GM23248 (cell line): ENCODE measurements at regions not wholly inside any gene's neighbourhood (a gene's known extent, or its start where the extent isn't known, plus 50 kb on each side); places are given as distances from the start of the nearest gene placed in this dataset.

Experiments used
- DNase-seq: peaks from one replicate; pipeline ENCODE4 v3.0.0-alpha.2; 2015
- H2AFZ ChIP-seq: fragments of 200-600 bp; sonication (generic); 2 replicates; pipeline ENCODE4 v1.6.1; 2016; ENCODE audit warnings: antibody characterized with exemption
- H3F3A ChIP-seq: fragments of 200-600 bp; sonication (generic); 2 replicates; pipeline ENCODE4 v1.6.1; 2016; ENCODE audit warnings: mild to moderate bottlenecking, antibody characterized with exemption, mixed run types; ENCODE audit not compliant: insufficient read depth
- H3K27ac ChIP-seq: fragments of 200-600 bp; sonication (generic); 2 replicates; pipeline ENCODE4 v1.5.1; 2016; ENCODE audit warnings: mild to moderate bottlenecking
- H3K27me3 ChIP-seq: fragments of 200-600 bp; sonication (generic); replicated peaks from 2 replicates; pipeline ENCODE4 v1.6.1; 2016; ENCODE audit warnings: mild to moderate bottlenecking; ENCODE audit not compliant: insufficient read depth
- H3K36me3 ChIP-seq: fragments of 200-600 bp; sonication (generic); 2 replicates; pipeline ENCODE4 v1.6.1; 2016; ENCODE audit warnings: low read depth, mild to moderate bottlenecking
- H3K4me1 ChIP-seq: fragments of 200-600 bp; sonication (generic); 2 replicates; pipeline ENCODE4 v1.6.1; 2016; ENCODE audit warnings: mild to moderate bottlenecking; ENCODE audit not compliant: insufficient read depth
- H3K4me2 ChIP-seq: fragments of 200-600 bp; sonication (generic); one replicate; pipeline ENCODE4 v1.6.1; 2016; ENCODE audit warnings: mild to moderate bottlenecking; ENCODE audit not compliant: unreplicated experiment
- H3K4me3 ChIP-seq: fragments of 200-600 bp; sonication (generic); 2 replicates; pipeline ENCODE4 v1.5.1; 2016; ENCODE audit warnings: mild to moderate bottlenecking
- H3K79me2 ChIP-seq: fragments of 200-600 bp; sonication (generic); 2 replicates; pipeline ENCODE4 v1.6.1; 2016; ENCODE audit warnings: mild to moderate bottlenecking; ENCODE audit not compliant: insufficient read depth
- H3K9ac ChIP-seq: fragments of 200-600 bp; sonication (generic); 2 replicates; pipeline ENCODE4 v1.6.1; 2016; ENCODE audit warnings: mild to moderate bottlenecking
- H3K9me2 ChIP-seq: fragments of 200-600 bp; sonication (generic); 2 replicates; pipeline ENCODE4 v1.6.1; 2016; ENCODE audit warnings: mixed run types, mild to moderate bottlenecking, moderate library complexity; ENCODE audit not compliant: insufficient read depth
- H3K9me3 ChIP-seq: fragments of 200-600 bp; sonication (generic); one replicate; pipeline ENCODE4 v1.6.1; 2017; ENCODE audit warnings: low read depth
- H4K20me1 ChIP-seq: fragments of 200-600 bp; sonication (generic); 2 replicates; pipeline ENCODE4 v1.6.0; 2016; ENCODE audit not compliant: insufficient read depth
- EZH2 ChIP-seq: fragments of 200-600 bp; sonication (generic); IDR thresholded peaks from 2 replicates; pipeline ENCODE4 v1.6.1; 2018; ENCODE audit warnings: antibody characterized with exemption, mild to moderate bottlenecking; ENCODE audit not compliant: insufficient read depth, poor library complexity, severe bottlenecking
- EZH2phosphoT487 ChIP-seq: fragments of 200-600 bp; sonication (generic); IDR thresholded peaks from 2 replicates; pipeline ENCODE4 v1.6.1; 2018; ENCODE audit warnings: antibody characterized with exemption, moderate library complexity, mild to moderate bottlenecking, low read depth; ENCODE audit not compliant: insufficient read depth
- whole genome bisulfite sequencing, 2 experiments: methylation state at CpG; one replicate each; pipeline ENCODE4 v1.1.6; 2015 to 2017; ENCODE audit warnings: low lambda C conversion rate in 2 of 2, low coverage in 1 of 2; ENCODE audit errors: missing lambda C conversion rate in 2 of 2; 5-methylcytosine and 5-hydroxymethylcytosine counted together
- in situ Hi-C: fragments of 300-500 bp; cut with MboI; formaldehyde crosslinking; loops from 2 replicates; pipeline ENCODE4 v1.15.0; 2020

GRCh38 chr10:129331207-129331838 is 135.7 kb upstream of the MGMT start:
- TF ChIP-seq EZH2phosphoT487 (no peak), EZH2 (no peak)
- Histone ChIP-seq H3K9me2 (no peaks in the 10 kb centered on the region), H3K27ac (no peak overlapping the region), H3K79me2 (no peaks in the 10 kb centered on the region), H4K20me1 (no peaks in the 10 kb centered on the region), H3K4me2 (no peak overlapping the region), H3K27me3 (no peaks in the 10 kb centered on the region), H3K4me3 (no peak overlapping the region), H3F3A (no peaks in the 10 kb centered on the region), H2AFZ (no peak overlapping the region), H3K4me1 (no peaks in the 10 kb centered on the region), H3K9ac (no peak overlapping the region), H3K9me3 (no peaks in the 10 kb centered on the region), H3K36me3 (no peaks in the 10 kb centered on the region)
- in situ Hi-C loops = no loop called here
- WGBS, 2 experiments = 61 to 62% methylated on average over 12 of the region's 12 CpGs
- no peak for DNase-seq

DNA sequence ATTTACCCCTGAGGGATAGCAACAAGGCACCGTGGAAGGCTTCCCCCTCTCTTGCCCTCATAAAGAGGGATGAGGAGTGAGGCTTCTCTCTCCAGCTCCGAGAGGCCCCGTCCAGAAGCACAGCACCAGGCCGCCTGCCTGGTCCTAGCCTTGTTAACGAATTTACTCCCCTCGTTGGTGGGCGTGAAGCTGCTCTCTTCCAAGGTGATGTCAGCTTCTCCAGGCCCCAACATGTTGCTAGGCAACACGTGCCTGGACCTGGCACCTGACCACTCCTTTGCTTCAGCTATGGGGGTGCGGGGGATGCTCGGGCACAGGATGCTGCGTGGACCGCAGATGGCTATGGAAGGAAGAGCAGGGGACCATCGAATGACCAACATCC is 135.2 kb upstream of the MGMT start:
- H3K9me2 ChIP-seq = no peaks in the 10 kb centered on the region
- H3K9me3 ChIP-seq = no peaks in the 10 kb centered on the region
- no peak overlapping the region for H3K9ac ChIP-seq
- WGBS, 2 experiments = 50 to 54% methylated on average over 13 of the region's 13 CpGs
- TF ChIP-seq EZH2 (no peak), EZH2phosphoT487 (no peak)
- H4K20me1 ChIP-seq = no peaks in the 10 kb centered on the region
- DNase-seq = no peak
- H2AFZ ChIP-seq = no peak overlapping the region
- H3K27me3 ChIP-seq = no peaks in the 10 kb centered on the region
- no peak overlapping the region for H3K4me3 ChIP-seq
- H3K4me1 ChIP-seq = no peaks in the 10 kb centered on the region
- no peaks in the 10 kb centered on the region for H3K79me2 ChIP-seq
- in situ Hi-C loops = no loop called here
- no peaks in the 10 kb centered on the region for H3K36me3 ChIP-seq
- H3K27ac ChIP-seq = no peak overlapping the region
- H3F3A ChIP-seq = no peaks in the 10 kb centered on the region
- no peak overlapping the region for H3K4me2 ChIP-seq

DNA sequence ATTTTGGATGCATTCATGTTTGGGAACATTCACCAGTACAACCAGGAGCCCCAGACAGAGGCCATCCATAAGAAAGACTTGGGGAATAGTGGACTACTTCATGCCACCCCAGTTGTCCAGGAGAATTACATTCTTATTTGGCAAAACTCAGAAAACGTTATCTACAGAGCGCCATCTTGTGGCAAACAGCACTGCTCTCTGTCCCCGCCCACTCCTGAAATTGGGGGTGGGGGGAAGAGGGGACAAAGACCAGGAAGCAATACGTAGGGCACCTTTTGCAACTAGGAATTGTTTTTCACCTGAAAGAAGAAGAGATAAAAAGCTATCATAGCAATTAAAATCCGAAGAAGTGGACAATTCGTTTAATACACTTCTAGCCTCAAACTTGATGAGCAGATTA is 134.6 kb upstream of the MGMT start:
- Histone ChIP-seq H3K27me3 (no peaks in the 10 kb centered on the region), H3K36me3 (no peaks in the 10 kb centered on the region), H3F3A (no peaks in the 10 kb centered on the region), H3K4me3 (no peak overlapping the region), H3K4me1 (no peaks in the 10 kb centered on the region), H3K4me2 (no peak overlapping the region), H3K79me2 (no peaks in the 10 kb centered on the region), H4K20me1 (no peaks in the 10 kb centered on the region), H3K9ac (no peak overlapping the region), H3K9me2 (no peaks in the 10 kb centered on the region), H2AFZ (no peak overlapping the region), H3K9me3 (no peaks in the 10 kb centered on the region), H3K27ac (no peak overlapping the region)
- 17 to 20% methylated on average over 6 of the region's 6 CpGs for WGBS, 2 experiments
- no peak for DNase-seq
- no peak for TF ChIP-seq EZH2
- TF ChIP-seq EZH2phosphoT487 = no peak
- in situ Hi-C loops = no loop called here

DNA sequence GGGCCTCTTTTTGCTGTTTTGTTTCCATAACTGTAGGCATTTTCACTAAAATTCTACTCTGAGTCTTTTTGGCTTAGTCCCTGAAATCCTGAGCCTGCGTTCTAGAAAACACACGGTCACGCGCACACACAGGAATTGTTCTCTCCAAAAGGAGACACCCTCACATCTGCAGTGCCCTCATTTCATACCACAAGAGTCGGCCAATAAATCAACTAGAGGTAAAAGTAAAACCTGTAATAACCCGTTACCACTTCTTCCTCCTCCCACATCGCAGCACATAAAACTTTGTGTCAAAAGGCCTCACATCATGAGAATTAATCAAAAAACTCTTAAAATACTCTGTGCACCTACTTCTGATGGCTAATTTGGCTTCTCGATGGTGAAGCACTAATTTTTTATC is 133.3 kb upstream of the MGMT start:
- Histone ChIP-seq H3K36me3 (no peaks in the 10 kb centered on the region), H3K9me2 (no peaks in the 10 kb centered on the region), H2AFZ (no peak overlapping the region), H3K9ac (no peak overlapping the region), H3K4me2 (no peak overlapping the region), H3K27me3 (no peaks in the 10 kb centered on the region), H3K4me1 (no peaks in the 10 kb centered on the region), H3K79me2 (no peaks in the 10 kb centered on the region), H4K20me1 (no peaks in the 10 kb centered on the region), H3K27ac (no peak overlapping the region), H3F3A (no peaks in the 10 kb centered on the region), H3K4me3 (no peak overlapping the region), H3K9me3 (no peaks in the 10 kb centered on the region)
- in situ Hi-C loops = no loop called here
- TF ChIP-seq EZH2phosphoT487 = no peak
- no peak for TF ChIP-seq EZH2
- 73 to 79% methylated on average over 8 of the region's 8 CpGs for WGBS, 2 experiments
- no peak for DNase-seq

DNA sequence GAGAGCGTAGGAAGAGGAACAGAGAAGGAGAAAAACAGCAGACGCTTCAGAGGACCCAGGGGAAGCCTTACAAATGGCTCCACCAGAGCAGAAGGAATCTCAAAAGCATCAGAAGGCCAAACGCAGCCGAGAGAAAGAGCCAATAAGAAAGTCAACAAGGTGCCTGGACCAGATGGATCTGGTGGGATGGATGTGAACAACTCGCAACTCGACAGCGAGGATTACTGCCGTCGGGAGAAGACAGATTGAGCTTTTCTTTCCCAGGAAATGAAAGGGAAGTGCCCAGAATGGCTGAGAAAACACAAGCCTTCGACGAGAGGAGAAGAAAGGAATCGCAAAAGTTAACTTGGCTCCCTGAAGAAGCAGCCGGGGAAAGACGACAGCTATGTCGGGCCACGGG is 132.8 kb upstream of the MGMT start:
- Histone ChIP-seq H3F3A (no peaks in the 10 kb centered on the region), H3K9ac (no peak overlapping the region), H3K4me1 (no peaks in the 10 kb centered on the region), H3K27me3 (no peaks in the 10 kb centered on the region), H3K27ac (no peak overlapping the region), H2AFZ (no peak overlapping the region), H3K9me2 (no peaks in the 10 kb centered on the region), H3K36me3 (no peaks in the 10 kb centered on the region), H3K79me2 (no peaks in the 10 kb centered on the region), H4K20me1 (no peaks in the 10 kb centered on the region), H3K9me3 (no peaks in the 10 kb centered on the region), H3K4me3 (no peak overlapping the region), H3K4me2 (no peak overlapping the region)
- 53 to 59% methylated on average over 16 of the region's 16 CpGs for WGBS, 2 experiments
- TF ChIP-seq EZH2phosphoT487 = no peak
- no peak for TF ChIP-seq EZH2
- in situ Hi-C loops = no loop called here
- no peak for DNase-seq
